B cell (primary cell): ENCODE measurements at regions not wholly inside any gene's neighbourhood (a gene's known extent, or its start where the extent isn't known, plus 50 kb on each side); places are given as distances from the start of the nearest gene placed in this dataset.

ENCODE experiments used
- EZH2 ChIP-seq: IDR thresholded peaks from 2 replicates; pipeline ENCODE4 v1.6.1; 2012; ENCODE audit warnings: borderline replicate concordance, low read depth, mild to moderate bottlenecking, moderate library complexity, low read length; ENCODE audit not compliant: insufficient read depth, poor library complexity, severe bottlenecking
- TF ChIP-seq, protein P1 (sequence below): fragments of 200-600 bp; IDR thresholded peaks from one replicate; pipeline ENCODE4 v1.8.0; 2022; ENCODE audit warnings: antibody characterized with exemption, mild to moderate bottlenecking

GRCh38 chr13:73222627-73223305 lies 164.0 kb downstream of the KLF5 start:
- no peak for TF ChIP-seq EZH2
- TF ChIP-seq, protein P1, sequence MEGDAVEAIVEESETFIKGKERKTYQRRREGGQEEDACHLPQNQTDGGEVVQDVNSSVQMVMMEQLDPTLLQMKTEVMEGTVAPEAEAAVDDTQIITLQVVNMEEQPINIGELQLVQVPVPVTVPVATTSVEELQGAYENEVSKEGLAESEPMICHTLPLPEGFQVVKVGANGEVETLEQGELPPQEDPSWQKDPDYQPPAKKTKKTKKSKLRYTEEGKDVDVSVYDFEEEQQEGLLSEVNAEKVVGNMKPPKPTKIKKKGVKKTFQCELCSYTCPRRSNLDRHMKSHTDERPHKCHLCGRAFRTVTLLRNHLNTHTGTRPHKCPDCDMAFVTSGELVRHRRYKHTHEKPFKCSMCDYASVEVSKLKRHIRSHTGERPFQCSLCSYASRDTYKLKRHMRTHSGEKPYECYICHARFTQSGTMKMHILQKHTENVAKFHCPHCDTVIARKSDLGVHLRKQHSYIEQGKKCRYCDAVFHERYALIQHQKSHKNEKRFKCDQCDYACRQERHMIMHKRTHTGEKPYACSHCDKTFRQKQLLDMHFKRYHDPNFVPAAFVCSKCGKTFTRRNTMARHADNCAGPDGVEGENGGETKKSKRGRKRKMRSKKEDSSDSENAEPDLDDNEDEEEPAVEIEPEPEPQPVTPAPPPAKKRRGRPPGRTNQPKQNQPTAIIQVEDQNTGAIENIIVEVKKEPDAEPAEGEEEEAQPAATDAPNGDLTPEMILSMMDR = no peak
